ENCODE measurements at regions not wholly inside any gene's neighbourhood (a gene's known extent, or its start where the extent isn't known, plus 50 kb on each side); places are given as distances from the start of the nearest gene placed in this dataset.

DNA sequence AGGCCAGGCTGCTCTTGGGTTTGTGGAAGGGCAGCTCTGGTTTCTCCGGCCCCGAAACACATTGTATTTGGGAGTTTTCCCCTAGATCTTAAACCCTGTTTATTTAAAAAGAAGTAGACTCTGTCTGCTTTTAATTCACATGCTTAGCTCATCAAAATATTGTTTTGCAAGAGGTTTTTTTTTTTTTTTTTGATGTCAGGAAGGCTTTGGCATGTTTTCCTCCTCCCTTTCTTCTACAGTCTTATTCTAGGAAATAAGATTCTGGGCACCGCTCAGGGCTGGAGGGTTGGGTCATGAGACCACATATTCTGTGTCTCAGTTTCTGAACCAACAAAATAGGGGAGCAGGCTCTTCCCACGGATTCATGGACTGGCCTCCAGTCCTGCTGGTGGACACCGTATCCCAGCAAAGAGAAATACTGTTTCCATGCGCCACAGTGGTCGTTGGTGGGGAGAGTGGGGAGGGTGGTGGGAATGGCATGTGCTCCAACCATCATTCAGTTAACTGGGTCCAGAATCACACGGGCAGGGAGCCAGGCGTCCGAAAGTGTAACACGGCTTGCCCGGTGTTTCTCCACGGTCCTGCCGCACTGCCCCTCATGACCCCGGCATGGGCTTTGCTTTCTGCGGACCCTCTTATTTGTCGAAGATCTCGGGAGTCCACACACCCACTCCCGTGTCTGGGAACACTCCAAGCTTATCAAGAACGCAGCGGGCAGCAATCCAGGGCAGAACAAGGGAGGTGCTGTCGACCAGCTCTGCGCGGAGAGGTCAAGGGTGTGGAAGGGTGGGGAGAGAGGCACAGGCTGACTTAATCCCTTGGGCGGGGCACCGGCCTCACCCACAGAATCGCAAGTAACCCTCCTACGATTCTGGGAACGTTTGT, 176.7 kb downstream of the GLI2 start:
- peaks cover 5% of the 10 kb centered on the region for H3K4me1 Mint-ChIP-seq
- no peaks in the 10 kb centered on the region for H3K27me3 Mint-ChIP-seq (ENCODE audit: insufficient read depth)
- no peaks in the 10 kb centered on the region for H3K36me3 Mint-ChIP-seq (ENCODE audit: low read depth)
- Histone ChIP-seq H3K27me3 (ENCODE audit: control insufficient read depth, insufficient read depth, low read length, poor library complexity, severe bottlenecking) (no peaks in the 10 kb centered on the region), H3K27ac (ENCODE audit: low read depth, low read length) (no peak overlapping the region), H3K36me3 (ENCODE audit: control insufficient read depth, insufficient read depth, low read length) (no peaks in the 10 kb centered on the region), H3K9ac (ENCODE audit: extremely low read depth, low read length, poor library complexity, severe bottlenecking) (no peak overlapping the region), H3K9me3 (ENCODE audit: control insufficient read depth, low read length) (no peaks in the 10 kb centered on the region), H3K4me1 (ENCODE audit: control insufficient read depth, insufficient read depth, low read length) (no peaks in the 10 kb centered on the region), H3K4me3 (ENCODE audit: low read length) (no peak overlapping the region)
- TF ChIP-seq, protein P1, sequence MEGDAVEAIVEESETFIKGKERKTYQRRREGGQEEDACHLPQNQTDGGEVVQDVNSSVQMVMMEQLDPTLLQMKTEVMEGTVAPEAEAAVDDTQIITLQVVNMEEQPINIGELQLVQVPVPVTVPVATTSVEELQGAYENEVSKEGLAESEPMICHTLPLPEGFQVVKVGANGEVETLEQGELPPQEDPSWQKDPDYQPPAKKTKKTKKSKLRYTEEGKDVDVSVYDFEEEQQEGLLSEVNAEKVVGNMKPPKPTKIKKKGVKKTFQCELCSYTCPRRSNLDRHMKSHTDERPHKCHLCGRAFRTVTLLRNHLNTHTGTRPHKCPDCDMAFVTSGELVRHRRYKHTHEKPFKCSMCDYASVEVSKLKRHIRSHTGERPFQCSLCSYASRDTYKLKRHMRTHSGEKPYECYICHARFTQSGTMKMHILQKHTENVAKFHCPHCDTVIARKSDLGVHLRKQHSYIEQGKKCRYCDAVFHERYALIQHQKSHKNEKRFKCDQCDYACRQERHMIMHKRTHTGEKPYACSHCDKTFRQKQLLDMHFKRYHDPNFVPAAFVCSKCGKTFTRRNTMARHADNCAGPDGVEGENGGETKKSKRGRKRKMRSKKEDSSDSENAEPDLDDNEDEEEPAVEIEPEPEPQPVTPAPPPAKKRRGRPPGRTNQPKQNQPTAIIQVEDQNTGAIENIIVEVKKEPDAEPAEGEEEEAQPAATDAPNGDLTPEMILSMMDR (conservative IDR thresholded peaks at IDR 0.05) = no peak
- no peak for DNase-seq
- no peak overlapping the region for H3K27ac Mint-ChIP-seq
- 88 to 91% methylated on average over 21 to 29 of the region's 29 CpGs for WGBS, 2 experiments (ENCODE audit: insufficient coverage in 1 of 2, insufficient read length in 1 of 2)
- H3K9me3 Mint-ChIP-seq = no peaks in the 10 kb centered on the region
- H3K4me3 Mint-ChIP-seq = no peak overlapping the region

DNA sequence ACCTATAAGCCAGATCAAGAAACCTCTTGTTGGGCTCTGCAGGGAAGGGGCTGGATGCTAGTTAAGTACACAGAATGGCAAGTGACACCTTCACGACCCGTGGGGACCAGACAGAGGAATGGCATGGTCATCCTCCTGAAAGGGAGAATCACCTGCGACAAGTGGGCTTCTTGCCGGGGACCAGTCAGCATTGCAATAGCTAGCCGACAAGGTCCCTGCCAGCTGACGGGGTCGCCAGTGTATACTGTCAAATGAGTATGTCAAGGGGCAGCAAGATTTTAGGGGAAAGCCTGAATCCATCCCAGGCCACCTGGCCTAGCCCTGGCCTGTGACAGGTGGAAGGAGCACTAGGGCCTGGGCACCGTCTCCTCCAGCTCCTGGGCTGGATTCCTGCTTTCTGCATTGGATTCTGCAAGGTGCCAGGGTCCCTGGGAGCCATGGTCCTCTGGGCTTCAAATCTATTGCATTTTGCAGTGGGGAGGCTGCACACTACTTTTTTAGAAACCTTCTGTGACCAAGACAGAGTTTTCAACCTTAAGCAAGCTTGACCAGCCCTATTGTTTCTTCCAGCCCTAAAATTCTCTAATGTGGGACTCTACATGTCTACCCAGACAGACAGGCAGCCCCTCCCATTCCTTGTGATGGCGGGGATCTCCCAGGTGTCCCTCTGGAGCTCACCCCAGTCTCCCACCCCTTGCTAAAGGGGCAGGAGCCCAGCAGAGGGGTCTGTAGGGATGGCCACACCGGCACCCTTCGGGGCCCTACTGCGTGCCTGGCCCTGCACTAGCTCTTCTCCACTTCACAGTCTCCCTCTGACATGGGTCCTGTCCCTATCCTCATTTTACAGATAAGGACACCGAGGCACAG, 178.5 kb downstream of the GLI2 start:
- no peaks in the 10 kb centered on the region for H3K9me3 Mint-ChIP-seq
- H3K9ac ChIP-seq (ENCODE audit: extremely low read depth, low read length, poor library complexity, severe bottlenecking) = no peak overlapping the region
- H3K4me3 Mint-ChIP-seq = no peak overlapping the region

DNA sequence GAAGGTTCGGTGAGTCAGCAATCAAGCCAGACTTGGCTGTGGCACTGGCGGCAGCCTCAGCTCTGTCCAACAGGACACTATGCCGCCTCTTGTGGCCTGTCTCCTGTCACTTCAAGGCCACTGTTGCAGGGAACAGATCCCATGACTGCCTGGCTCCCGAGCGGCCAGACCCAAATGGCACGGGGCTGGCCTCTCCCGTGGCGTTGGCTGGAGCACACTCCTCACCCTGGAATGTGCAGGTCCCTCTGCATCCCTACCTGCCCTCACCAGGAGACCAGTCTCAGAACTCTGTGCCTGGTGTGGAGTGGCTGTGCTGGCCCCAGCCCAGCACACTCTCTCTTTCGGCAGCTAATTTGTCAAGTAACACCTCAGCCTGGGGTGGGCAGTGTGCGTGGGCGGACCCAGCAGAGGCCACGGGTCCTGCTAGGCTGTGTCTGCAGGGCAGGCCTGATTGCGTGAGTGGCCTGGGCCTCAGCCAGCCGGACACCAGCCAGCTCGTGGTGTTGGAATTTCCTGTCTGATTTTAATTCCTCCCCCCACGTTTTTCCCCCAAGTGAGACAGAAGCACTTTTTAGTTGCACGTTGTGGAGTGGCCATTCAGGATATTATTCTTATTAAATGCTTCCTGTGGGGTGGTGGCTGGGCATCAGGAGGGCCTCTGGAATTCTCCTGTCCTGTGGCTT, 179.3 kb downstream of the GLI2 start:
- TF ChIP-seq, protein P1 (conservative IDR thresholded peaks at IDR 0.05) = no peak
- WGBS, 2 experiments (ENCODE audit: insufficient coverage in 1 of 2, insufficient read length in 1 of 2) = 83 to 88% methylated on average over 10 to 16 of the region's 17 CpGs
- Mint-ChIP-seq H3K4me3 (no peak overlapping the region), H3K9me3 (no peaks in the 10 kb centered on the region), H3K4me1 (peaks cover 5% of the 10 kb centered on the region), H3K27ac (no peak overlapping the region), H3K27me3 (ENCODE audit: insufficient read depth) (no peaks in the 10 kb centered on the region), H3K36me3 (ENCODE audit: low read depth) (no peaks in the 10 kb centered on the region)
- Histone ChIP-seq H3K9ac (ENCODE audit: extremely low read depth, low read length, poor library complexity, severe bottlenecking) (no peak overlapping the region), H3K9me3 (ENCODE audit: control insufficient read depth, low read length) (no peaks in the 10 kb centered on the region), H3K4me1 (ENCODE audit: control insufficient read depth, insufficient read depth, low read length) (no peaks in the 10 kb centered on the region), H3K27me3 (ENCODE audit: control insufficient read depth, insufficient read depth, low read length, poor library complexity, severe bottlenecking) (no peaks in the 10 kb centered on the region), H3K27ac (ENCODE audit: low read depth, low read length) (no peak overlapping the region), H3K4me3 (ENCODE audit: low read length) (no peak overlapping the region), H3K36me3 (ENCODE audit: control insufficient read depth, insufficient read depth, low read length) (no peaks in the 10 kb centered on the region)
- peak; percentile 59 for DNase-seq

More for the DNA sequence above, 178.5 kb downstream of the GLI2 start:
- Histone ChIP-seq H3K4me1 (ENCODE audit: control insufficient read depth, insufficient read depth, low read length) (no peaks in the 10 kb centered on the region), H3K27ac (ENCODE audit: low read depth, low read length) (no peak overlapping the region), H3K36me3 (ENCODE audit: control insufficient read depth, insufficient read depth, low read length) (no peaks in the 10 kb centered on the region), H3K4me3 (ENCODE audit: low read length) (no peak overlapping the region), H3K9me3 (ENCODE audit: control insufficient read depth, low read length) (no peaks in the 10 kb centered on the region), H3K27me3 (ENCODE audit: control insufficient read depth, insufficient read depth, low read length, poor library complexity, severe bottlenecking) (no peaks in the 10 kb centered on the region)
- DNase-seq = no peak
- no peak overlapping the region for H3K27ac Mint-ChIP-seq
- TF ChIP-seq, protein P1 (conservative IDR thresholded peaks at IDR 0.05) = no peak
- no peaks in the 10 kb centered on the region for H3K27me3 Mint-ChIP-seq (ENCODE audit: insufficient read depth)
- 94 to 96% methylated on average over 13 of the region's 13 CpGs for WGBS, 2 experiments (ENCODE audit: insufficient coverage in 1 of 2, insufficient read length in 1 of 2)
- H3K4me1 Mint-ChIP-seq = peaks cover 5% of the 10 kb centered on the region
- no peaks in the 10 kb centered on the region for H3K36me3 Mint-ChIP-seq (ENCODE audit: low read depth)
